GM12872 (cell line): ENCODE measurements at regions not wholly inside any gene's neighbourhood (a gene's known extent, or its start where the extent isn't known, plus 50 kb on each side); places are given as distances from the start of the nearest gene placed in this dataset.

Experiments
- TF ChIP-seq, protein P1 (sequence below): IDR thresholded peaks from 3 replicates; pipeline ENCODE4 v1.5.1; 2011; ENCODE audit warnings: low read depth, mild to moderate bottlenecking, low read length, moderate library complexity; ENCODE audit not compliant: insufficient read depth

DNA sequence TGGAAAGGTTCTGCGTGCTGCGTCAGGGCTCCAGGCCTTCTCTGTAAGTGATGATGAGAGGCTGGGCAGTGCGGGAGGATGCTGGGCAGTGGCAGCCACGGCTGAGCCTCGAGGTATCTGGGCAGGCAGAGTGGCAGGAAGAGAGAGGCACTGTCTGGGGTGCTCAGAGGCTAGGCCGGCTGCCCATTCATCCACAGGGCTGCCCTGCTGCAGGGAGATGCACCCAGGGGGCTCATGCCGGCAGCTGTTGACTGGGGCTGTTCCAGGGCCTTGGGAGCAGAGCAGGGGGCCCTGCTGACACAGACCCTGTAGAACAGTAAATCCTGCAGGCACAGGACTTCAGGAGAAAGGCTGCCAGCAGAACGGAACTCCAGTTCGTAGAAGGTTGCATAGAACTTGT lies 88.8 kb downstream of the BOD1 start:
- TF ChIP-seq, protein P1, sequence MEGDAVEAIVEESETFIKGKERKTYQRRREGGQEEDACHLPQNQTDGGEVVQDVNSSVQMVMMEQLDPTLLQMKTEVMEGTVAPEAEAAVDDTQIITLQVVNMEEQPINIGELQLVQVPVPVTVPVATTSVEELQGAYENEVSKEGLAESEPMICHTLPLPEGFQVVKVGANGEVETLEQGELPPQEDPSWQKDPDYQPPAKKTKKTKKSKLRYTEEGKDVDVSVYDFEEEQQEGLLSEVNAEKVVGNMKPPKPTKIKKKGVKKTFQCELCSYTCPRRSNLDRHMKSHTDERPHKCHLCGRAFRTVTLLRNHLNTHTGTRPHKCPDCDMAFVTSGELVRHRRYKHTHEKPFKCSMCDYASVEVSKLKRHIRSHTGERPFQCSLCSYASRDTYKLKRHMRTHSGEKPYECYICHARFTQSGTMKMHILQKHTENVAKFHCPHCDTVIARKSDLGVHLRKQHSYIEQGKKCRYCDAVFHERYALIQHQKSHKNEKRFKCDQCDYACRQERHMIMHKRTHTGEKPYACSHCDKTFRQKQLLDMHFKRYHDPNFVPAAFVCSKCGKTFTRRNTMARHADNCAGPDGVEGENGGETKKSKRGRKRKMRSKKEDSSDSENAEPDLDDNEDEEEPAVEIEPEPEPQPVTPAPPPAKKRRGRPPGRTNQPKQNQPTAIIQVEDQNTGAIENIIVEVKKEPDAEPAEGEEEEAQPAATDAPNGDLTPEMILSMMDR = no peak

DNA sequence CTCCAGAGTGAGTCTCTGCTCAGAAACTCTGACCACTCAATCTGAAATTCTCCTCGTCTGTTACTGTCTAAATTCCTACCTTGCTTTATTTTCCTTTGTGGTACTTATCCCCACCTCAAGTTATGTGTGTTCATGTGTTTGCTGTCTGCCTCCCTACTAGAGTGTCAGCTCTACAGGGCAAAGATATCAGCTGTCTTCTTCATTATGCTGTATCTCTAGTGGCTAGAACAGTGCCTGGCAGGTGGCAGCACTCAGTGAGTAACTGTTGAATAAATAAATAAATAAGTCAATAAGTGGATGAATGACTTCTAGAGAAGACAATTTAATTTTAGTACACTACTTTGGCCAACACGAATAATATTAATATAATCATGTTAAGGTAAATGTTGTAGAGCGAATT lies 92.3 kb downstream of the BOD1 start:
- TF ChIP-seq, protein P1 = no peak

- TF ChIP-seq, protein P1 = no peak
Observed at GRCh38 chr5:173523388-173523787, 93.1 kb downstream of the BOD1 start.

DNA sequence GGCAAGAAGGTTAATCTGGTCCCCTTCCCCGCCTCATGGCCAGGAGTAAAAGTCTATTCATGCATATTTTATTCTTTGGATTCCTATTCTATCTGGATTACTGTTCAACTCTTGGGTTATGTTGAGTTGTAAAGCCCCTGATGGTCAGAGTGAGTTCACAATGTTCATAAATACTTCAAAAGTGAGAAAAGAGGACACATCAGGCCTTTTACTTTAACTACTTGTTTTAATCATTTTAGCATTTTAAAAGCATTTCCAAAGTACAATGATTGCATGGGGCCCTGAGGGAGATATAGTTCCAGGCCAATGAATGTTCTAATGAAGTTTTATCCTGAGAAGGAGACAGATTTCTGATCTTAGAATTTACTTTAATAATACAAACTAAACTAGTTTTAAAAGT lies 93.9 kb downstream of the BOD1 start:
- TF ChIP-seq, protein P1 = no peak

DNA sequence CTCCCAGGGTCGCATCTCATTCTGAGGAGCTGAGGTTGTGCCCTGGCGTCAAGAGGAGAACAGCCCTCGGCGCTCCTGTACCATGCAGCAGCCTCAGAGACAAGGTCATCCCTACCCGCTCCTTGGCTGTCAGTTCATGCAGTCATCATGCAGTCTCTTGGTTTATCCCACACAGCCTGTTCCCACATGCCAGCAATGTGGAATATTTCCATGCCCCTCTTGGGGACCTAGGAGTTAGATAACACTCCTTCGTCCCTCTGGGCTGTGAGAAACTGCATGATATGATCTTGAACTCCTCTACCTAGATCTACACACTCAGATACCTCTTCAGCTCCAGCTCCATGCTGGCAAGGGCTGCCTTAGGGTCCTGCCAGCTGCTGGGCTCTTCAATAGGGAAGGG lies 97.6 kb downstream of the BOD1 start:
- TF ChIP-seq, protein P1 = no peak

- TF ChIP-seq, protein P1 = no peak
Observed at GRCh38 chr5:173517648-173518047, 98.8 kb downstream of the BOD1 start.

DNA sequence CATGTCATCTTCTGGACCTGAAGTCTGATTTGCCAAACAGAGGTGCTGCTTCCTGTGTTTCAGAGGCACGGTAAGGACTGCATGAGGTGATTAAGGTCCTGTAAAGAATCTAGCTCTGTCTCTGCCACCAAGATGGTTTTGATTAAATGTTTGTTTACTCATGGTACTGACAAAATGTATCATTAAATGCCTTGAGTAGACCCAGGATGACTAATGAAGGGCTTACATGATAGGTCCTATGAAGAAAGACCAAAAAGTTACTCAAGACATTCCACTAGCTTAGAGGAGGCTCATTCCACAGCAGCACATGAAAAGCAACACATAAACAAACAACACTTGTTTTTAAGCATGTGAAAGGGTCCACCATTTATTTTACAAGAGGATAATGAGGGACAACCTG lies 100.9 kb downstream of the BOD1 start:
- TF ChIP-seq, protein P1 = no peak

- TF ChIP-seq, protein P1 = no peak
Observed at GRCh38 chr5:173514661-173515060, 101.8 kb downstream of the BOD1 start.
